Pons (tissue), 1 donor: ENCODE measurements at regions not wholly inside any gene's neighbourhood (a gene's known extent, or its start where the extent isn't known, plus 50 kb on each side); places are given as distances from the start of the nearest gene placed in this dataset.

Source experiments
- DNase-seq: peaks from one replicate; pipeline ENCODE4 v3.0.0-alpha.2; 2016; ENCODE audit warnings: low spot score

GRCh38 chr3:23746441-23746840 is 59.3 kb upstream of the UBE2E1 start:
- no peak for DNase-seq

DNA sequence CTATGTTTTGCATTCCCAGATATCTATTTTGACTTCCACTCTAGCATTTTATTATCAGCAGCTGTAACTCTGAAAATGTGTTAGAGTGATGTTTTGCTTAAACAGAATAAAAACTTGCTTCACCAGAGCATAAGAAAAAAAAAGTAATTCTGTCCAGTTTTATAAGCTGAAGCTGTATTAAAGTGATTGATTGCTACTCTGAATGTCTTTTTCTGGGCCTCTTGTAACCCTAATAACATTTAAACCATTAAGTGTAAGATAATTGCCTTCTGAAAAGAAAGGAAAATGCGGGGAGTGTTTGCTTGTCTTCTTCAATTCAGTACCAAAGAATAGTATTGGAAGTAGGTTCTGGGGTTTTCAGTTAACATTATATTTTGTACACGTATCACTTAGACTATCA is 57.9 kb upstream of the UBE2E1 start:
- DNase-seq: no peak

- peak; percentile 80 for DNase-seq
These were observed 57.2 kb upstream of the UBE2E1 start for GRCh38 chr3:23748398-23749110.

GRCh38 chr3:23749609-23750008 is 56.1 kb upstream of the UBE2E1 start:
- DNase-seq: no peak

GRCh38 chr3:23750573-23751210 is 55.1 kb upstream of the UBE2E1 start:
- DNase-seq: no peak

DNA sequence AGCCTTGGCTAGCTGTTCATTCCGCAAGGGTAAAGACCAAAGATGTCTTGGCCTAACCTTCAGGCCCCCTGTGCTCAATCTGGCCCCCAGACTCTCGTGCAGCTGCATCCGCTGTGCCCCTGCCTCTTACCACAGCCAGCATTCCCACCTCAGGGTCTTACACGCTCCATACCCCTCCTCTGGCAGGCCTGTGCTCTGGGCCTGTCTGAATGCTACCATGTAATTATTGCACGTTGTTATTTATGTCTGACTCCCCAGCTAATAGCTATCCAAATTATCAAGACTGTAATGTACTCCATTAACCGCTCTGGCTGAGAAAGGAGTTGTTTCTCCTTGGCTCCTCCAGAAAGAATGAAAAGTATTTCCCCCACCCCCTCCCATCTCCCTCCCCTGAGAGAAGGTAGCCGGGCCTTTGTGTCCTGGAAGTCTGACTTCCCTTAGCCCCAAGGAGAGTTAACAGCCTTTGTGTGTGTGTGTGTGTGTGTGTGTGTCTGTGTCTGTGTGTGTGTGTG is 54.5 kb upstream of the UBE2E1 start:
- DNase-seq: no peak

GRCh38 chr3:23752126-23752525 is 53.6 kb upstream of the UBE2E1 start:
- DNase-seq: no peak

DNA sequence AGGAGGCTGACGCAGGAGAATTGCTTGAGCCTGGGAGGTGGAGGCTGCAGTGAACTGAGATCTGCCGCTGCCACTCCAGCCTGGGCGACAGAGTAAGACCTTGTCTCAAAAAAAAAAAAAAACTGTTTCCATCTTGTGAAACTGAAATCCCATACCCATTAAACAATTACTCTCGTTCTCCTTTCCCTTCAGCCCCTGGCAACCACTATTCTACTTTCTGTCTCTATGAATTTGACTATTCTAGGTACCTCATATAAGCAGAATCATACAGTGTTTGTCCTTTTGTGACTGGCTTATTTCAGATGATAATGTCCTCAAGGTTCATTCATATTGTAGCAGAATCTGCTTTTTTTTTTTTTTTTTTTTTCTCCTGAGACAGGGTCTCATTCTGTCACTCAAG is 51.5 kb upstream of the UBE2E1 start:
- no peak for DNase-seq
